H1 (cell line): ENCODE measurements at regions not wholly inside any gene's neighbourhood (a gene's known extent, or its start where the extent isn't known, plus 50 kb on each side); places are given as distances from the start of the nearest gene placed in this dataset.

ENCODE experiments used
- CTCF ChIA-PET: fragments of 300-600 bp; sonication (Branson Sonifier 250); formaldehyde crosslinking; loops from one replicate; lab custom pipeline; 2021; ENCODE audit not compliant: partially characterized antibody; lab: Charles Lee
- POLR2A ChIA-PET: fragments of 300-600 bp; sonication (Branson Sonifier 250); formaldehyde crosslinking; loops from one replicate; lab custom pipeline; 2021; ENCODE audit warnings: inconsistent platforms; ENCODE audit not compliant: partially characterized antibody; lab: Charles Lee
- DNase-seq, 2 experiments: peaks; one replicate each; pipeline versions ENCODE4 v3.0.0 to v3.0.0-alpha.2; 2010 to 2022; ENCODE audit warnings: low spot score in 2 of 2, low read depth in 1 of 2, mixed read lengths in 1 of 2
- FAIRE-seq: peaks from 2 replicates; lab custom pipeline; 2011; peaks lifted over from hg19 to GRCh38; lab: Jason Lieb, UNC
- H2AFZ ChIP-seq: 2 replicates; pipeline ENCODE4 v1.8.1; 2012; ENCODE audit warnings: low read length, inconsistent platforms
- H2AK5ac ChIP-seq: 2 replicates; pipeline ENCODE4 v1.6.1; 2013; ENCODE audit warnings: low read depth, low read length
- H2BK120ac ChIP-seq: replicated peaks from 2 replicates; pipeline ENCODE3; 2013; ENCODE audit warnings: low read depth, low read length, inconsistent platforms
- H2BK12ac ChIP-seq: 2 replicates; pipeline ENCODE4 v1.6.1; 2013; ENCODE audit warnings: low read depth, low read length
- H2BK15ac ChIP-seq: 2 replicates; pipeline ENCODE4 v1.6.1; 2013; ENCODE audit warnings: low read length
- H2BK20ac ChIP-seq: 2 replicates; pipeline ENCODE4 v1.6.1; 2013; ENCODE audit warnings: low read length
- H2BK5ac ChIP-seq: 2 replicates; pipeline ENCODE4 v1.6.1; 2013; ENCODE audit warnings: low read depth, low read length
- H3K14ac ChIP-seq: 2 replicates; pipeline ENCODE4 v1.6.1; 2013; ENCODE audit warnings: inconsistent platforms; ENCODE audit not compliant: insufficient read length
- H3K18ac ChIP-seq: 2 replicates; pipeline ENCODE4 v1.6.1; 2013; ENCODE audit warnings: low read length; ENCODE audit errors: extremely low read depth
- H3K23ac ChIP-seq: 2 replicates; pipeline ENCODE4 v1.6.1; 2013; ENCODE audit warnings: inconsistent platforms; ENCODE audit not compliant: insufficient read length
- H3K23me2 ChIP-seq: 2 replicates; pipeline ENCODE4 v1.6.1; 2013; ENCODE audit warnings: low read depth, low read length
- H3K27ac ChIP-seq: 2 replicates; pipeline ENCODE4 v1.6.1; 2011; ENCODE audit warnings: low read depth, low read length, inconsistent platforms
- H3K27me3 ChIP-seq, 4 experiments: replicated peaks in 1 of 4; 1 replicate in 1 of 4; 2 replicates in 3 of 4; pipeline versions ENCODE4 v1.6.1 to v1.8.1; 2011 to 2013; ENCODE audit warnings: low read length in 3 of 4, mild to moderate bottlenecking in 3 of 4, inconsistent platforms in 2 of 4, mixed read lengths in 2 of 4, moderate library complexity in 1 of 4; ENCODE audit not compliant: control insufficient read depth in 3 of 4, insufficient read depth in 3 of 4; ENCODE audit errors: extremely low read depth in 1 of 4
- H3K36me3 ChIP-seq, 4 experiments: 2 replicates each; pipeline versions ENCODE4 v1.6.1 to v1.8.1; 2011 to 2013; ENCODE audit warnings: mild to moderate bottlenecking in 4 of 4, low read length in 3 of 4, moderate library complexity in 2 of 4, control low read depth in 1 of 4, inconsistent platforms in 1 of 4; ENCODE audit not compliant: insufficient read depth in 4 of 4, control insufficient read depth in 2 of 4
- H3K4ac ChIP-seq: replicated peaks from 2 replicates; pipeline ENCODE3; 2013; ENCODE audit warnings: low read length, low read depth, mixed read lengths, inconsistent platforms; ENCODE audit not compliant: insufficient read length
- H3K4me1 ChIP-seq, 4 experiments: replicated peaks in 1 of 4; 1 replicate in 1 of 4; 2 replicates in 3 of 4; pipeline versions ENCODE4 v1.6.1 to v1.8.1; 2011 to 2013; ENCODE audit warnings: low read length in 3 of 4, inconsistent platforms in 2 of 4, mixed read lengths in 1 of 4; ENCODE audit not compliant: insufficient read depth in 4 of 4, control insufficient read depth in 3 of 4
- H3K4me2 ChIP-seq, 2 experiments: 2 replicates each; pipeline versions ENCODE4 v1.6.1 to v1.8.1; 2011 to 2013; ENCODE audit warnings: low read depth in 2 of 2, low read length in 2 of 2, control low read depth in 1 of 2, inconsistent platforms in 1 of 2, mild to moderate bottlenecking in 1 of 2; ENCODE audit not compliant: insufficient read depth in 1 of 2
- H3K4me3 ChIP-seq, 4 experiments: fragments of 200-600, 300-600 bp in 1 of 4; sonication (generic), shearing (Covaris generic), sonication (Bioruptor Twin) in 1 of 4; 2 replicates each; pipeline versions ENCODE4 v1.5.1 to v1.8.1; 2011 to 2016; ENCODE audit warnings: low read length in 4 of 4, low read depth in 3 of 4, control low read depth in 2 of 4, inconsistent platforms in 2 of 4, mild to moderate bottlenecking in 2 of 4, mixed read lengths in 1 of 4, moderate library complexity in 1 of 4; ENCODE audit not compliant: insufficient read depth in 2 of 4; ENCODE audit errors: extremely low read depth in 1 of 4
- H3K56ac ChIP-seq: replicated peaks from 2 replicates; pipeline ENCODE3; 2013; ENCODE audit warnings: low read depth, mild to moderate bottlenecking, mixed read lengths, low read length, inconsistent platforms; ENCODE audit not compliant: insufficient read length
- H3K79me1 ChIP-seq: 2 replicates; pipeline ENCODE4 v1.6.1; 2013; ENCODE audit warnings: low read depth, low read length, control low read depth
- H3K79me2 ChIP-seq, 2 experiments: 2 replicates each; pipeline versions ENCODE4 v1.6.1 to v1.8.1; 2012 to 2013; ENCODE audit warnings: low read length in 2 of 2, mild to moderate bottlenecking in 2 of 2, inconsistent platforms in 1 of 2; ENCODE audit not compliant: insufficient read depth in 2 of 2, control insufficient read depth in 1 of 2
- H3K9ac ChIP-seq, 4 experiments: replicated peaks in 1 of 4; 1 replicate in 1 of 4; 2 replicates in 3 of 4; pipeline versions ENCODE4 v1.6.1 to v1.8.1; 2011 to 2013; ENCODE audit warnings: low read depth in 3 of 4, low read length in 3 of 4, control low read depth in 2 of 4, mild to moderate bottlenecking in 2 of 4, moderate library complexity in 2 of 4, inconsistent platforms in 1 of 4; ENCODE audit errors: extremely low read depth in 1 of 4
- H3K9me3 ChIP-seq, 2 experiments: 2 replicates each; pipeline versions ENCODE4 v1.6.1 to v1.8.1; 2012 to 2013; ENCODE audit warnings: mild to moderate bottlenecking in 2 of 2, moderate library complexity in 2 of 2, control low read depth in 1 of 2, inconsistent platforms in 1 of 2, low read depth in 1 of 2, low read length in 1 of 2, mixed read lengths in 1 of 2; ENCODE audit not compliant: insufficient read depth in 2 of 2
- H4K20me1 ChIP-seq, 2 experiments: replicated peaks in 1 of 2; 2 replicates each; pipeline versions ENCODE3 to v1.8.1; 2011 to 2013; ENCODE audit warnings: inconsistent platforms in 2 of 2, low read length in 2 of 2, mild to moderate bottlenecking in 1 of 2; ENCODE audit not compliant: insufficient read depth in 2 of 2, control insufficient read depth in 1 of 2
- H4K5ac ChIP-seq: 2 replicates; pipeline ENCODE4 v1.6.1; 2013; ENCODE audit warnings: low read length, low read depth, mixed read lengths, inconsistent platforms; ENCODE audit not compliant: insufficient read length
- H4K8ac ChIP-seq: 2 replicates; pipeline ENCODE4 v1.8.0; 2013; ENCODE audit warnings: mild to moderate bottlenecking, moderate library complexity, low read length, inconsistent platforms; ENCODE audit not compliant: insufficient read depth; ENCODE audit errors: extremely low read depth
- H4K91ac ChIP-seq: replicated peaks from 2 replicates; pipeline ENCODE3; 2013; ENCODE audit warnings: low read length, mixed read lengths, inconsistent platforms; ENCODE audit not compliant: insufficient read length
- CBX5 ChIP-seq: fragments of 300-800, 300-1000 bp; sonication (generic); IDR thresholded peaks from 2 replicates; pipeline ENCODE4 v1.7.1; 2016; ENCODE audit warnings: antibody characterized with exemption, low read length, low read depth
- CTCF ChIP-seq, 3 experiments: IDR thresholded peaks; 1 replicate in 2 of 3; 2 replicates in 1 of 3; pipeline versions ENCODE4 v1.5.1 to v1.6.1; 2011; ENCODE audit warnings: low read length in 3 of 3, mild to moderate bottlenecking in 3 of 3, inconsistent platforms in 2 of 3, low read depth in 1 of 3, moderate library complexity in 1 of 3; ENCODE audit not compliant: insufficient read depth in 1 of 3; ENCODE audit errors: control extremely low read depth in 1 of 3
- E2F6 ChIP-seq: IDR thresholded peaks from 2 replicates; pipeline ENCODE4 v1.6.1; 2012; ENCODE audit warnings: inconsistent platforms
- EZH2 ChIP-seq: fragments of 200-600 bp; sonication (generic); IDR thresholded peaks from 2 replicates; pipeline ENCODE4 v1.7.1; 2012; ENCODE audit warnings: low read depth, mild to moderate bottlenecking, moderate library complexity, low read length, inconsistent platforms; ENCODE audit not compliant: severe bottlenecking
- GTF2F1 ChIP-seq: IDR thresholded peaks from 2 replicates; pipeline ENCODE4 v1.6.1; 2012; ENCODE audit warnings: low read depth, low read length, improper control_type of control experiment, borderline replicate concordance
- KDM5A ChIP-seq: fragments of 200-600 bp; IDR thresholded peaks from 2 replicates; pipeline ENCODE4 v1.7.1; 2012; ENCODE audit warnings: mild to moderate bottlenecking, low read length, inconsistent platforms, mixed read lengths
- MAFK ChIP-seq: IDR thresholded peaks from 2 replicates; pipeline ENCODE4 v1.6.1; 2012; ENCODE audit warnings: low read depth, mild to moderate bottlenecking, improper control_type of control experiment, low read length
- SAP30 ChIP-seq: fragments of 300-600 bp; sonication (generic); IDR thresholded peaks from 2 replicates; pipeline ENCODE4 v1.7.1; 2012; ENCODE audit warnings: low read length, moderate library complexity, mild to moderate bottlenecking, inconsistent platforms; ENCODE audit not compliant: insufficient read depth, insufficient replicate concordance
- SP1 ChIP-seq: IDR thresholded peaks from 2 replicates; pipeline ENCODE4 v1.6.1; 2011; ENCODE audit warnings: low read depth, low read length
- SP4 ChIP-seq: IDR thresholded peaks from 2 replicates; pipeline ENCODE4 v1.6.1; 2012; ENCODE audit warnings: low read length, inconsistent platforms
- TAF7 ChIP-seq: optimal IDR thresholded peaks from 2 replicates; pipeline ENCODE3; 2011; ENCODE audit warnings: low read depth, mild to moderate bottlenecking, inconsistent platforms, low read length, moderate library complexity, borderline replicate concordance
- TEAD4 ChIP-seq: IDR thresholded peaks from 2 replicates; pipeline ENCODE4 v1.6.1; 2012; ENCODE audit warnings: low read depth, low read length, inconsistent platforms, mixed read lengths
- WGBS, 2 experiments: shearing (Covaris generic) in 1 of 2; methylation state at CpG; one replicate each; pipeline versions ENCODE4 v1.1.6 to v1.1.7; 2013 to 2015; ENCODE audit warnings: low lambda C conversion rate in 2 of 2, mixed read lengths in 2 of 2, inconsistent platforms in 1 of 2, low coverage in 1 of 2, missing lambda C conversion rate in 1 of 2; ENCODE audit not compliant: insufficient replicate concordance in 2 of 2, insufficient coverage in 1 of 2, insufficient read length in 1 of 2; ENCODE audit errors: extremely low coverage in 1 of 2, missing lambda C conversion rate in 1 of 2; 5-methylcytosine and 5-hydroxymethylcytosine counted together

- Histone ChIP-seq H3K9me3 (no peaks in the 10 kb centered on the region), H2BK15ac (no peak overlapping the region), H3K79me1 (no peaks in the 10 kb centered on the region), H3K14ac (no peak overlapping the region), H4K8ac (no peak overlapping the region), H3K79me2 (no peaks in the 10 kb centered on the region), H3K18ac (no peak overlapping the region), H2BK5ac (no peak overlapping the region), H3K27me3 (no peaks in the 10 kb centered on the region), H4K91ac (no peak overlapping the region), H2BK120ac (no peak overlapping the region), H2BK12ac (no peak overlapping the region), H3K27ac (no peak overlapping the region), H2AK5ac (no peak overlapping the region), H2AFZ (no peak overlapping the region), H3K4me1 (no peaks in the 10 kb centered on the region), H3K4me3 (no peak overlapping the region), H4K20me1 (no peaks in the 10 kb centered on the region), H3K4me2 (no peak overlapping the region), H4K5ac (no peak overlapping the region), H3K23ac (no peak overlapping the region), H2BK20ac (no peak overlapping the region), H3K23me2 (no peaks in the 10 kb centered on the region), H3K56ac (no peak overlapping the region), H3K4ac (no peak overlapping the region), H3K36me3 (no peaks in the 10 kb centered on the region), H3K9ac (no peak overlapping the region)
- POLR2A ChIA-PET = no interaction called here
- CTCF ChIA-PET = interaction anchor here (0.7 to 0.8 kb wide), 2 partner anchors 15 to 67 kb away, joined by 3 read pairs; no protein-coding TSS in a partner anchor
- 100% methylated on average over 2 of the region's 2 CpGs; no CpG with 5 or more reads in 1 of the 2 experiments for WGBS, 2 experiments
- DNase-seq (no peak), FAIRE-seq (no peak)
- TF ChIP-seq GTF2F1 = no peak
- no peak for TF ChIP-seq KDM5A
- no peak for TF ChIP-seq E2F6
- no peak for TF ChIP-seq TEAD4
- no peak for TF ChIP-seq CBX5
- no peak for TF ChIP-seq SP1
- no peak for TF ChIP-seq CTCF (IDR thresholded peaks at IDR 0.05; ENCODE audit: control extremely low read depth in 1 of 3, insufficient read depth in 1 of 3, low read depth in 1 of 3, low read length in 3 of 3)
- no peak for TF ChIP-seq SAP30
- TF ChIP-seq EZH2 = no peak
- no peak for TF ChIP-seq TAF7
- no peak for TF ChIP-seq SP4
- no peak for TF ChIP-seq MAFK
Observed at GRCh38 chr11:93963072-93963471, 58.1 kb upstream of the HEPHL1 start.
